ENCODE measurements at regions not wholly inside any gene's neighbourhood (a gene's known extent, or its start where the extent isn't known, plus 50 kb on each side); places are given as distances from the start of the nearest gene placed in this dataset.

GRCh38 chr5:57915536-57915935 is 432.9 kb upstream of the ACTBL2 start:
- TF ChIP-seq CTCF (IDR thresholded peaks at IDR 0.05; ENCODE audit: insufficient read depth, low read length) (no peak), GABPA (IDR thresholded peaks at IDR 0.05; ENCODE audit: low read depth) (no peak), POLR2AphosphoS5 (IDR thresholded peaks at IDR 0.05; ENCODE audit: low read depth) (no peak), SPI1 (IDR thresholded peaks at IDR 0.05; ENCODE audit: borderline replicate concordance, low read depth) (no peak), REST (IDR thresholded peaks at IDR 0.05; ENCODE audit: insufficient replicate concordance, low read depth) (no peak)
